GM21825 (cell line): ENCODE measurements at regions not wholly inside any gene's neighbourhood (a gene's known extent, or its start where the extent isn't known, plus 50 kb on each side); places are given as distances from the start of the nearest gene placed in this dataset.
"Not testable (repeated sequence)": the region's sequence is repeated elsewhere in the genome, so short reads cannot be mapped to it uniquely, and the experiment has no call there.

Source experiments
- ATAC-seq: cut with Tn5 transposase; IDR thresholded peaks from one replicate; pipeline ENCODE4 v1.9.1; 2021; ENCODE audit warnings: mild to moderate bottlenecking, moderate library complexity; ENCODE audit not compliant: unreplicated experiment

DNA sequence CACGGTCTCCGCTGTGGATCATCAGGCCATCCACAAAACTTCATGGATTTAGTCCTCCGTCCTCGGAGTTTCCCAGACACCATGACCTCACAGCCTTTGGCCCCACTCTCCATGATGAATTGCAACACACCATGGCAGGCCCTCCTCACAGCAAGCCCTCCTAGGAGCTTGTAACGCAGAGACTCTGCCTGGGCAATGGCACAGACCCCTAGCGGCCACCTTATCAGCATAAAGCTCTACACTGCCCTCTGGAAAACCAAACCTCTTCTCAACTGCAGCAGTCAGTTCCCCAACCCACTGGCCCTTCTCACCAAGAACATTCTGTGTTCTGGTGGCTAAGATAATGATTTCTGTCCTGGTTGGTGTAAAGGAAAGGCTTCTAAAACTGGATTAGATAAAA lies 238.4 kb upstream of the USP15 start:
- ATAC-seq: no peak

DNA sequence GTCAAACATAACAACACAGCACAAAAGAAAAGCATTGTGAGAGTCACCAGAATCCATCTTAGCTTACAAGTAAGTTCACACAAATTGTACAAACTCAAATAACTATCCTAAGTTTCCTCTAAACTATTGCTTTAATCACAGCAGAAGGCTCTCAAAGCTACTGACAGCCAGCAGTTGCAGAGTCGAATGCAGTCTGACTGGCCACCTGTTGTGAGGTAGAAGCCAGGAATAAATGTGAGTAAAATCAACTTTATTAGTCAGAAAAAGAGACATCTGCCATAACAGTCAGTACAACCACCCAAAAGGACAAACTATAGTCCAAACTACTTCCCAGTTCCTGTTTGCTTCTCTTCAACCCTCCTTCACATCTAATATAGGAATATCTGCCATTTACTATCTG lies 231.7 kb upstream of the USP15 start:
- ATAC-seq: no peak

GRCh38 chr12:62032870-62033269 lies 227.3 kb upstream of the USP15 start:
- no peak for ATAC-seq

DNA sequence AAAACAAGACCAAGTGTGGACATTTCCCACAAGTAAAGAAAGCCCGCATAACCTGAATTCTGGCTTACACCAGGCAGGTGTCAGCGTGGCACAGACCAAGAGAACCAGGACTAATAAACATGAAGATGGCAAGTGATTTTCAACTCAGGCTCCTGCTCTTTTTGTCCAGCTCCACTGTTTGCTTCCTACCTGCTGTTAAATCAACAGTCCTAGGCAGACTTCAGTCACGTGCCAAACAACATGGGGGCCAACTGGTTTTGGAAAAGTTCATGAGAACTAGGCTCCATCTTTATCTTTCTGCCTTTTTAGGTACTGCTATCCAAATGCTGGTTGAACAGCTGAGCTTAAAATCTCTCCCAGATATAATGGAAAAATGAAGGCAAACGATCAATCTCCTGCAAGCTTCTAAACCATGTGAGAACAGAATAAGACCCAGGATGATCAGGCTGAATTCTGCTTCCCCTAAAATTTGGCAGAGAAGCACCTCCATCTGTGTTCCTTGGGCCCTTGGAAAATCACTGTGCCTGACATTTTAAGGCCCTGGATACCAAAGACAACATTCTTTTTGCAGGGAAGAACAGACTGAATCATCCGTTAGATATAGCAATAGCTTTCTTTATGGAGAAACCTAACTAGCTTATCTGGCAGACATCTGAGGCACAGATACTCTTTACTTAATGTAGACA lies 215.6 kb upstream of the USP15 start:
- ATAC-seq: no peak

DNA sequence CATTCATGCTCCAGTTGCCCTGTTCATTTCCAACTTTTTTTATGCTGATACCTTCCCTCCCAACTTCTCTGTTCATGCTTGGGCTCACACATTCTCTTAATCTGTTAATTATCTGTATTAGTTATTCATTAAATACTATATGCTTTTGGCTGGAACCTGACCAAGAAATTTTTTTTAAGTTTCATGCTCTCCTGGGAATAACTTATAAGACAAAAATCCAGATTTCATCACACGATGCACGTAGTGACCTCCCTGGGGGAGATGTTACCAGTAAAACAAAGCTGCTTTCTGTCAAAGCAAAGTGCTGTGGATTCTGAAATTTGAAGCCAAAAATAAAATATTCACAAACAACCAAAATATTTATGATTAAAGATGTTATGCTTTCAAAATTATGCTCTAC lies 215.0 kb upstream of the USP15 start:
- ATAC-seq: no peak

GRCh38 chr12:62050785-62051184 lies 209.4 kb upstream of the USP15 start:
- no peak for ATAC-seq

GRCh38 chr12:62069976-62070375 lies 190.2 kb upstream of the USP15 start:
- no peak for ATAC-seq

DNA sequence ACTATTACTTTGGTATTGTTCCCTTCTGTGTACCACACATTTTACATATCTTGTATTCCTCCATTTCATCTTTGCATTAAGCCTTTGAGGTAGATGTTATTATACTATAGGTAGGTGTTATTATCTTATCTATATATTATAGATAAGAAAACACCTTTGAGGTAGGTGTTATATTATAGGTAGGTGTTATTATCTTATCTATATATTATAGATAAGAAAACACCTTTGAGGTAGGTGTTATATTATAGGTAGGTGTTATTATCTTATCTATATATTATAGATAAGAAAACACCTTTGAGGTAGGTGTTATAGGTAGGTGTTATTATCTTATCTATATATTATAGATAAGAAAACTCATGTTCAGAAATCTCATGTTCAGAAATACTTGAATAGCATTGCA lies 187.0 kb upstream of the USP15 start:
- not testable (repeated sequence) for ATAC-seq

GRCh38 chr12:62075870-62076269 lies 184.3 kb upstream of the USP15 start:
- ATAC-seq: no peak

- ATAC-seq: no peak
Observed at GRCh38 chr12:62078020-62078419, 182.2 kb upstream of the USP15 start.

DNA sequence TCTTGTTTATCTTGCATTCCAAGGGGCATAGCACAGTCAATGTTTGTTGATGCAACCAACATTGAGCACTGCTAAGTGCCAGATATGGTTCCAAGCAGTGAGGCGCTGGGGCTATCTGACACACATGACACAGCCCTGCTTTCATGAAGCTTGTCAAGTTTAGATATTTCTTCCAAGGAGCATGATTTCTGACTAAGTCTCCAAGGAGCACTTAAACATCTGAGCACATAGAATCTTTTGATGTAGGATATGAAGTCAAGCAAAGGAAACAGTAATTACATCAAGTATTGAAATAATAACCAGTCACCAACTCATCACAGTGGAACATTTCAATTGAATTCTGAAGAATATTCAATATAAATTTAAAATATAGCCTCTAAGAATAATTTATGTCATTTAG lies 177.8 kb upstream of the USP15 start:
- no peak for ATAC-seq

DNA sequence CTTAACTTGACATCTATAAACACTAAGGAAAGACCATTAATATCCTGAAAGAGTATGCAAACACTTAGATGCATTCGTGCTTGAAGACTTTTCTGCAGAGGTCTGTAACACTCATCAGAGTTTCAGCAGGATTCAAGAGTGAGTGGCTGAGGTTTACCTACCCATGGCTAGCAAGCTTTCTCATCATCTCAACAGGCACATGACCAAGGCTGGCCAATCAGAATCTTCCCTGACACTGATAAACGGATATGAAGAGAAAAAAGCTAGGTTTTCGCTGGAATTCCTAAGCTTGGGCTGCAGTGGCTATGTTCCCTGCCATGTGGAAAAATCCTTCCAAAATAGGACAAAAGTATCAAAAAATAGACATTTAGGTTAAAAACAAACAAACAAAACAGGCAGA lies 162.1 kb upstream of the USP15 start:
- ATAC-seq: no peak

GRCh38 chr12:62103748-62104147 lies 156.5 kb upstream of the USP15 start:
- no peak for ATAC-seq

DNA sequence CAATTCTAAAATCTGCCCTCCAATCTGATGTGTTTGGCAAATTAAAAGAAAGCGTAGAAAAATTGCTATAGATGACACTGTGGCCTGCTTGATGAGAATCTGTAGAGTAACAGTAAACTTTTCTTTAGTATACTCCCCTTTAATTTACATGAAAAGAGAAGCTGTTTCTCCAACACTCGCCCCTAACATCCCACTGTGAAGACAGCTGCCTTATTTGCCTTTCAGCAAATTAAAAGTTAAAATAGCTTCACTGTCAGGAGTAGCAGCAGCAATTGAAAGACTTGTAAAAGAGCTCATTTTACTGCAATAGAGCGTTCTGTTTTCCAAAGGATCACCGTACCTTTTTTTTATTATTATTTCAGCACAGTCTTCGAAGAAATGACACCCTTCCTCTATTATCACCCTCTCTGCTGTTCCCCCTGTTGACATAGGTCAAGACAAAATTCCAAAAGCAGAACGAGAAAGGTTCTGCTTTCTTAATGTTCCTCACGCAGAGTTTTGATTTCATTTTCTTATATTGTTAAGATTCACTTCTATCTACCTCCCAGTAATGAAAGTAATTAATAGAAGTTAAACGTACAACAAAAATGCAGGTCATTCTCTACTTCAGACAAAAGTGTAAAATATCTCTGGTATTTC lies 153.5 kb upstream of the USP15 start:
- ATAC-seq: no peak

DNA sequence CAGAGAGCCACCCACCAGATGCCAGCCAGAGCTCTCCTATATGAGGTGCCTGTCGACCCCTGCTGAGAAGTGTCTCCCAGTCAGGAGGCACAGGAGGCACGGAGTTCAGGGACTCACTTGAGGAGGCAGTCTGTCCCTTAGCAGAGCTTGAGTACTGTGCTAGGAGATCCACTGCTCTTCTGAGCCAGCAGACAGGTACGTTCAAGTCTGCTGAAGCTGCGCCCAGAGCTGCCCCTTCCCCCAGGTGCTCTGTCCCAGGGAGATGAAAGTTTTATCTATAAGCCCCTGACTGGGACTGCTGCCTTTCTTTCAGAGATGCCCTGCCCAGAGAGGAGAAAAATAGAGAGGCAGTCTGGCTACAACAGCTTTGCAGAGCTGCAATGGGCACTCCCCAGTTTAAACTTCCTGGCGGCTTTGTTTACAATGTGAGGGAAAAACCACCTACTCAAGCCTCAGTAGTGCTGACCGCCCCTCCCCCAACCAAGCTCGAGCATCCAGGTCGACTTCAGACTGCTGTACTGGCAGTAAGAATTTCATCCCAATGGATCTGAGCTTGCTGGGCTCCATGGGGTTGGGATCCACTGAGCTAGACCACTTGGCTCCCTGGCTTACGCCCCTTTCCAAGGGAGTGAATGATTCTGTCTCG lies 146.7 kb upstream of the USP15 start:
- no peak for ATAC-seq

GRCh38 chr12:62116986-62117385 lies 143.2 kb upstream of the USP15 start:
- ATAC-seq: no peak

DNA sequence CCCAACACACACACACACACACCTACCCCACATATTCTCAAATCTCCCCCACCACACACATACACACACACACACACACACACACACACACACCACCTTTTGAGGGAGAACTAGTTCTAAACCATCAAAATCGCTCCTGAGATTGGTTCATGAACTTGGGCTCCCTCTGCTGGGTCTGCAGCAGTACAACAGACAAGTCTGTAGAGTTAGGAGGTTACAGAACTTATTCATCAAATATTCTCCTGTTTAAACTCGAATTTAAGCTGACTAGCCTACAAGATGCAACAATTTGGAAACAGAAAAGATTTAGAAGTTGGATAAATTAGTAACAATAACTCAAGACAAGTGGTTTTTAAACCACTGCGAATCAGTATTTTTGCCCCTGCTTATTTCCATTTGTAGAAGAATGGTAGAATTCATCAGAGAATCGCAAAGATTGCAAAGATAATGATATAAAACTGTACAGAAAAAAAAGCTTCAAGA lies 136.4 kb upstream of the USP15 start:
- no peak for ATAC-seq

GRCh38 chr12:62127516-62127915 lies 132.7 kb upstream of the USP15 start:
- no peak for ATAC-seq

GRCh38 chr12:62128175-62128975 lies 131.8 kb upstream of the USP15 start:
- ATAC-seq: no peak

DNA sequence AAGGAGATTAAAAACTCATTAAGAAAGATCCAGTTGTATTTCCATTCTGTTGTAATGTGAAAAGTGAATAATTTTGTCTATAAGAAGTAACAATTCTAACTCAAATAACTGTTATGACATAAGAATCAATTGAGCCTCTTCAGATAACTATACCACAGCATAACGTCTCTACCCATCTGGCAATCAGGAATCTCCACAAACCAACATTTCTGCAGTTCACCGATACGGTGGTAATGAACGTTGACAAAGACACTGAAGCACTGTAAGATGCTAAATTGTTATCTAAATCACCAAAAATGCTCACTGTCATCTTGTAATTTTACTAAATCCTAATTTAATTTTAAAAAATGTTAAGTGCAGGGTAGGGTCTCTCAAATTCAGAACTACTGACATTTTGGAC lies 130.9 kb upstream of the USP15 start:
- no peak for ATAC-seq

DNA sequence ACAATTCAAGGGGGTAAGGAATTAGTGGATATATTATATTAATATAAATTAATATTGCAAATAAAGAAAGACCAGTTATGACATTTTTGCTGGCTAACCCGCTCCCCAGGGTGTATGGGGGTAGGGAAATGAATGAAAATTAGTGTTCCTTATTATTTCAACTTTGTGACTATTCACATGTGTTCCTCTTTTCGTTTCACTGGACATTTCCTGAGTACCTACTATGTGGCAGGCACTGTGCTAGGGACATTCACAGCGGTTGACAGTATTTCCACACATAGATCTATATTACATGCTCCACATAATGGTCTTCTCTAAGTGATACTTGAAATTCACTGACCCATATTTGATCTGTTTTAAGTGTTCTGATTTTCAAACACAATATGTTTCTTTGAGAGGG lies 129.8 kb upstream of the USP15 start:
- no peak for ATAC-seq
